DOHH2 (cell line): ENCODE measurements at regions not wholly inside any gene's neighbourhood (a gene's known extent, or its start where the extent isn't known, plus 50 kb on each side); places are given as distances from the start of the nearest gene placed in this dataset.

Source experiments
- CTCF ChIP-seq: fragments of 200-600 bp; sonication (generic); IDR thresholded peaks from one replicate; pipeline ENCODE4 v1.5.1; 2014; ENCODE audit warnings: antibody characterized with exemption, mild to moderate bottlenecking, low read depth, low read length; ENCODE audit not compliant: poor library complexity, severe bottlenecking
- EZH2phosphoT487 ChIP-seq: fragments of 200-600 bp; sonication (generic); IDR thresholded peaks from 2 replicates; pipeline ENCODE4 v1.6.1; 2017; ENCODE audit warnings: borderline replicate concordance, mild to moderate bottlenecking, antibody characterized with exemption, low read length, moderate library complexity, mixed read lengths

GRCh38 chr2:16151651-16152050 is 211.3 kb downstream of the MYCN start:
- TF ChIP-seq CTCF (no peak), EZH2phosphoT487 (no peak)
